GM18870 (cell line): ENCODE measurements at regions not wholly inside any gene's neighbourhood (a gene's known extent, or its start where the extent isn't known, plus 50 kb on each side); places are given as distances from the start of the nearest gene placed in this dataset.
"Not testable (repeated sequence)": the region's sequence is repeated elsewhere in the genome, so short reads cannot be mapped to it uniquely, and the experiment has no call there.

Experiments used
- ATAC-seq: cut with Tn5 transposase; IDR thresholded peaks from one replicate; pipeline ENCODE4 v1.9.1; 2021; ENCODE audit warnings: moderate library complexity; ENCODE audit not compliant: unreplicated experiment

GRCh38 chr2:14827226-14828023, 194.9 kb downstream of the LRATD1 start:
- ATAC-seq: no peak

- ATAC-seq: no peak
These were observed 195.7 kb downstream of the LRATD1 start for GRCh38 chr2:14828223-14828622.

DNA sequence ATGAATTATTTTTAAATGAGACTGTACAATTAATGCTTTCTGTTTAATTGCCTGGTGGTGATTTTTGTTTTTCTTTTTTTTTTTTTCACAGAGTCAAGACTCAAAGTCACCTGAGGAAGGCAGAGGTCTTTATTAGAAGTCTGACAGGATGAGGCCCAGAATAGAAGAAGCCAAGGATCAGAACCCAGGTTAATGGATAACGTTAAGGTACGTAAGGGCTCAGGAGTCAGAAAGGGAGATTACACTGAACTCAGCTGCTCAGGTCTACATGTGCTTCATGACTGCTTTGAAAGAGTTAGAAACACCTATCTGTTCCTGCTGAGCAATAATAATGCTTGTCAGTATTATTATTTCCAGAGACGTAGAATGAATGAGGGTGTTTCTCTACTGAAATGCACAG, 196.5 kb downstream of the LRATD1 start:
- ATAC-seq: no peak

DNA sequence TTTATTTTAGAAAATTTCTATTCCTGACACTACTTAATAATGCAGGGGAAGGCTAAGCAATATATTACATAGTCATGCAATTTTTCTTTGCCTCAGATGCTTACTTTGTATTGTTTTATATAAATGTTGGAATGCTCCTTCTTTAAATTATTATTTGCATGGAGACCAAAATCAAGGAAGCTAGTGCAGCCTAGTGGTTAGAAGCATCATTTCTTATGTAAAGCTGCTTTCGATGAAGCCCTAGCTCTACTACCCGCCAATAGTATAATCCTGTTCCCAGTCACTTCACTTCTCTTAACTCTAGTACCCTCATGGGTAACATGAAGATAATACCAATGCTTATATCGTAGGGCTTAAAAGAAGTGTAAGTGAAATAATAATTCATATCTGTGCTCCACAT, 198.9 kb downstream of the LRATD1 start:
- ATAC-seq: no peak

DNA sequence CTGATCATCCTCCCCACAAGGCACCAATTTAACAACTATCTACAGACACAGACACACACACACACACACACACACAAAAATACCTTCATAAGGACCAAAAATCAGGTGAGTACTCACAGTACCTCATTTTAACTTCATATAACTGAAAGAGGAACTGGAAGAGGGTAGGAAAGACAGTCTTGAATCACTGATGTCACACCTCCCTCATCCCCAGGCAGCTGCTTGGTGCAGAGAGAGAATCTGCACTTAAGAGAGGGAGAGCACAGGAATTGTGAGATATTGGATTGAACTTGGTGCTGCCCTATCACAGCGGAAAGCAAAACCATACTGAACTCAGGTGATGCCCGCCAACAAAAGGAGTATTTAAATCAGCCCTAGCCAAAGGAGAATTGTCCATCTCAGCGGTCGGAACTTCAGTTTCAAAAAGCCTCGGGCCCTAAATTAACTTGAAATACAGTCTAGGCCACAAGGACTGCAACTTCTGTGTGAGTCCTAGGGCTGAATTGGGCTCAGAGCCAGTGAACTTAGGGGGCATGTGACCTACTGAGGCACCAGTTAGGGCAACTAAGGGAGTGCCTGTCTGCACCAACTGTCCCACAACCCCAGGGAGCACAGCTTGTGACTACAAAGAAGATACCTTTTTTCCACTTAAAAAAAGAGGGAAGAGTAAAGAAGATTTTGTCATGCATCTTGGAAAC, 211.1 kb downstream of the LRATD1 start:
- ATAC-seq: no peak

- ATAC-seq: no peak
These were observed 223.2 kb downstream of the LRATD1 start for GRCh38 chr2:14855751-14856150.

- ATAC-seq: no peak
These were observed 228.7 kb downstream of the LRATD1 start for GRCh38 chr2:14861181-14861580.

DNA sequence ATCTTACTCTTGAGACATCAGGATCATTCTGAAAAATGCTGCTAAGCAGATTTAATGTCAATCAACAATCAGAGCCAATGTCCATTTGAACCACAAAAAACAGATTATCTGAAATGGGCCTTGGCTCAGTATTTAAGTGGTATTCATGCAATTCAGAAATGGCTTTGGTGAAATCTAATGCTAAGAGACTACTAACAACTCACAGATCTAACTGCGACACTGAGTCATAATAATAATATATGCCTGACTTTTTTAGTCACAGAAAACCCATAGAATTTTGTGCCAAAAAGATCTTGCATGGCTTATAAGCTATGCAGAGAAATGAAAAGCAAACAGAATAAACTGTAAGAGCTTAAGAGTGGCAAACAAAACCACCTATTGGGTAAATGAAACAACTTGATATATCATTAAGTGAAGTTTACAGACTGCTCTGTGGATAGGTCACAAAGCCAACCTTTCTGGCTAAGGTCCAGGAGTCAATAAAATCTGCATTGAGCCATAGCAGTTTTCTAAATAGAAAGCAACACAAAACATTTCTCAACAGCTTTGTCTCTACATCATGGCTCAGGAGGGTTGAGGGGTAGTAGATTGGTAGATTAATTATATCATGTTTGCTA, 234.3 kb downstream of the LRATD1 start:
- no peak for ATAC-seq

DNA sequence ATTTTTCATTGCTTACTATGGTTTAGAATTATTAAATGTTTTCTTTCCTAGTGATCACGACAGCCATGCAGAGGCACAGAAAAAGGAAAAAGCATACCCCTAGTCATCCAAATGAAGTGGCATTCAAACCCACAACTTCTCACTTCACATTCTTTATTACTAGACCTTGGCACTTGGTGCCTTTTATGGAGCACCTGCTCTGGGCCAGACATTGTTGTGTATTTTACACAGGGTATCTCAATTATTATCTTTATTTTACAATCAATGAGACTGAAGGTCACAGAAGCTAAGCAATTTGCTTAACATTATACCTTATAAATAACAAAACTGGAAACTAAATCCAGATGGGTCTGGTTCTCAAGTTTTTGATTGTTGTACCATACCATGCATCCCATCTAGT, 235.3 kb downstream of the LRATD1 start:
- no peak for ATAC-seq

GRCh38 chr2:14872779-14873325, 240.3 kb downstream of the LRATD1 start:
- no peak for ATAC-seq

DNA sequence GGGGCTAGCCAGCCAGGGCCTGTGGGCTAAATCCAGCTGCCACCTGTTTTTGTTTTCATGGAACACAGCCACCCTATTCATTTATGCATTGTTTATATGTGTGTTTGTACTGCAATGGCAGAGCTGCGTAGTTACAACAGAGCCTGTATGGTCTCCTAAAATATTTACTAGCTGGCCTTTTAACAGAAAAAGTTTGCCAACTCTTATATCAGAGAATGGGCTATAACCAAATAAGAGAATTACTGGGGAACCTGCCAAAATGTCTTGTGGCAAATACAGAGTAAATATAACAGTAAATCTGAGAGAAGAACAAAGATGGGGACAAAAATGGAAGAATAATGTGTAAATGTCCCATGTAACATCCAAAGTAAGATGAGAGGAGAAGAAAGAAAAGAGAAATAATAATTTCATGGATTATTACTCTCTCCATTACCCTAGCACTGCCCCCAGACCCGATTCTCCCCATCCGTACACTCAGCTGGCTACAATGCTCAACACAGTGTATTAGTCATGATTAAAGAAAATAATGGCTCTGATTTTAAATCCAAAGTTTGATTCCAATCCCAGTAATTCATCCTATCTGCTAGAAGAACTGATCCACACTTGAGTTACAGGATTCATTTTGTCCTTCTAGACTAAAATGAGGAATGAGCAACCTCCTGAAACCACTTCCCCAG, 249.3 kb downstream of the LRATD1 start:
- ATAC-seq: no peak

GRCh38 chr2:14884651-14885050, 252.1 kb downstream of the LRATD1 start:
- no peak for ATAC-seq

DNA sequence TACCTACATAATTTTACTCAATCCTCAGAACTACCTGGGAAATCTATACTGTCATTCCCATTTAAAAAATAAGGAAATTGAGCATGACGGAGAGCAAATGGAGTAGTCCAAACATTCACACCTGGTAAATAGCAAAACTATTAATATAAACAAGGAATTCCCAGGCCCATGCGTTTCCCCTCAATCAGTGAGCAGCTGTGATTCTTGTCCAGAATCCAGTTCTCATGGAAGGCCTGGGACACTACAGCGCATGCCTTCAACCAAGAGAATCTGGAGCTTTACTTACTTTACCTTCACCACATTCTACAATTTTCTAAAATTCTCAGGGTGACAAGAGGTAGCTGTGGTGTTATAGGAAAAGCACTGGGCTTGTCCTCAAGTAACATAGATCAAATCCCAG, 259.0 kb downstream of the LRATD1 start:
- no peak for ATAC-seq

DNA sequence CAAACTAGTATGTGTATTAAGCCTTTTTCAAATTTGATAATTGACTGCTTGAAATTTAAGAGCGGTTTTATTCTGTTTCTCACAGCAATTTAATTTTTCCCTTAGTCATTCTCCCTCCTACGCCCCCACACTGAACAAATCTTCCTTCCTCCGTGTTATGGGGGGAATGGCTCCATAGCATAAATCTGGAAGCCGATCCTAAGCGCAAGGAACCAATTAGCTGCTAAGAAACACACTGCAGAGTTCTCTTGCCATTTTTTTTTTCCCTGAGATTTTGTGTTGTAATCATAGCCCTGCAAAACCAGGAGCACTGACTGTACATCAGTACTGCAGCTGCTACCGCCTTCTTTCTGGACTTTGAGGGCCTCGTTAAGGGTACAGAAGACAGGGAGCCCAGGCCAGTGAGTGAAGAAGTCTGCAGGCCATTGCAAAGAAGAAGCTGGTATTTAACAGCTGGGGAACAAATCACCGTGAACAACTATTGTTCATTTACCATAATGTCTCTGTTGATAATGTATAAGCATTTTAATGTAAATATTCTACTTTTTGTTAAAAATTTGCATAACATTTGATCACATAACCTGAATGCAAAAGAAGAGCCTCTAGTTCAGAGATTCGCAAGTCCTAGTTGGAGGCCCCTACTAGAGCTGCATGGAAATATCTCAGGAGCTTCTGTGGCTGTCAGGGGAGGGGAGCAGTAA, 264.0 kb downstream of the LRATD1 start:
- ATAC-seq: no peak

DNA sequence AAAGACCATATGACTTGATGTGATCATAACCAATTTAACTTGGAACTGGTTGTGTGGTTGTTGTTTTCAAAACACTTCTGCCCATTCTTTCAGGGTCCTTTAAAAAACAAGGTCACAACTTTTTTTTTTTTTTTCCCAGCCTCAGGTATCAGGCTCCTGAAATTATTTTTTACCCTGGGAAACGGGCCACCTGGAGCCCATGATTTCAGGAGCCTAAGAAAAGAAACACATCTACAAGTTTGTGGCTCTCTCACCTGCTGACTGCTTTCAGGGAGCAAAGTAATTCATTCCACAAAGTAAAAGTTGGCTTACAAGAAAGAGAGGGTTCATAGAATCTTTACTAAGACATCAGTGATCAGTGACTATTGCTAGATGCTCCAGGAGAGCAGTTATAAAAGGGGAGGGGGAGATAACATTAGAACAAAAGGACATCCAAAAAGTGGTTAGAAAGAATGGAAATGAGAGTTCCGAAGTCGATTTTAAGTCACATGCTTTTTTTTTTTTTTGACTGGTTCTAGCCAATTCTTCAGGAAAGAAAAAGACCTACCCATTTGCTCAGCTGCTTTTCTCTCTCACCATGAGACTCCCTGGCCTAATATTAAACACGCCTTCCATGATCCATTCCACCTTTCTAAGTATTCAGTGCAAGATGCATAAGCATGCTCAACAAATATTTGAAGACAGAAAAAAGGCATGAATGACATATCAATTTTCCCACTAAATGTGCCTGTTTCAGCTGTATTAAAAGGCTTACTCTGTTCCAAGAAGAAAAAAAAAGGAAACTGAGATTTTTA, 267.3 kb downstream of the LRATD1 start:
- no peak for ATAC-seq

GRCh38 chr2:14901737-14902136, 269.2 kb downstream of the LRATD1 start:
- ATAC-seq: no peak

DNA sequence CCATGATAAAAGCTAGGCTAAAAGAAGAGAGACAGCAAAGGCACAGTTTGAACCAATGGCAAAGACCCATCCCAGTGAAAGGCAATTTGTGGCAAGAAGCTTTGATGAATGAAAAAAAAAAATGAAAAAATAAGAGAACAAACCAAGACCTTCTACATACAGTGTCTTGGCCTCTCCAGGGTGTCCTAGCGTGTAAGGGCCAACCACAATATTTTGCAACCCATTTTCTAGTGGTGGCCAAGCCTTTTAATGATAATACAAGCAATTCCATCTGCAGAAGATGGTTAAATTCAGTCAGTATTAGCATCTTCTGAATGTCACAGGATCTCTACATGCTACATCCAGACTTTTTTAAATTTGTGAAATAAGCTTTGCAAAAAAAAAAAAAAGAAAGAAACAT, 270.4 kb downstream of the LRATD1 start:
- no peak for ATAC-seq

GRCh38 chr2:14903709-14904374, 271.3 kb downstream of the LRATD1 start:
- peak; percentile 99 for ATAC-seq

- ATAC-seq: not testable (repeated sequence)
These were observed 271.9 kb downstream of the LRATD1 start for GRCh38 chr2:14904378-14904777.
